Neural cell (in vitro differentiated cells): ENCODE measurements at regions not wholly inside any gene's neighbourhood (a gene's known extent, or its start where the extent isn't known, plus 50 kb on each side); places are given as distances from the start of the nearest gene placed in this dataset.

Experiments used
- CTCF ChIP-seq: fragments of 450-650 bp; IDR thresholded peaks from 2 replicates; pipeline ENCODE4 v1.5.1; 2014; ENCODE audit warnings: antibody characterized with exemption, mild to moderate bottlenecking, moderate library complexity; ENCODE audit not compliant: poor library complexity, severe bottlenecking
- EZH2 ChIP-seq: fragments of 200-600, 300-800 bp; shearing (Covaris generic), sonication (generic); IDR thresholded peaks from 2 replicates; pipeline ENCODE4 v1.6.1; 2014; ENCODE audit warnings: antibody characterized with exemption, low read length, borderline replicate concordance, mild to moderate bottlenecking; ENCODE audit not compliant: insufficient read depth, poor library complexity, severe bottlenecking
- MXI1 ChIP-seq: fragments of 450-650 bp; conservative IDR thresholded peaks from 2 replicates; pipeline ENCODE4 v1.6.1; 2014; ENCODE audit warnings: antibody characterized with exemption, mild to moderate bottlenecking; ENCODE audit not compliant: poor library complexity, severe bottlenecking

GRCh38 chr4:128456171-128456570, 168.6 kb upstream of the PGRMC2 start:
- TF ChIP-seq CTCF (no peak), EZH2 (no peak), MXI1 (no peak)
